Fibroblast of lung (primary cell): ENCODE measurements at regions not wholly inside any gene's neighbourhood (a gene's known extent, or its start where the extent isn't known, plus 50 kb on each side); places are given as distances from the start of the nearest gene placed in this dataset.

Experiments used
- EZH2 ChIP-seq: IDR thresholded peaks from 2 replicates; pipeline ENCODE4 v1.5.1; 2012; ENCODE audit warnings: low read length, control low read depth, mild to moderate bottlenecking; ENCODE audit errors: missing control alignments
- TF ChIP-seq, protein P1 (sequence below), 2 donors: IDR thresholded peaks in 1 of 2; conservative IDR thresholded peaks in 1 of 2; 1 replicate in 1 of 2; 2 replicates in 1 of 2; pipeline ENCODE4 v1.5.1; 2011 to 2012; ENCODE audit warnings: low read length in 2 of 2, control low read depth in 1 of 2, inconsistent platforms in 1 of 2, low read depth in 1 of 2, mild to moderate bottlenecking in 1 of 2

DNA sequence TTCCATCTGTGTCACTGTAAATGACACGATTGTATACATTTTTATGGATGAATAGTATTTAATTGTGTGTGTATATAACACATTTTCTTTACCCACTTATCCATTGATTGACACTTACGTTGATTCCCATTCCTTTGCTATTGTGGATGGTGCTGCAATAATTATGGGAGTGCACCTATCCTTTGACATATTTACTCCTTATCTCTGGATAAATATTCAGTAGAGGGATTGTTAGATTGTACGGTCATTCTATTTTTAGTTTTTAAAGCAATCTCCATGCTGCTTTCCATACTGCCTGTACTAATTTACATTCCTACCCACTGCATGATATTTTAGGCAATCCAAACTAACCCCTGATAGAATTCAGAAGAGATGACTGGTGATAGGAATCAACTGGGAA, 980.1 kb downstream of the FSTL5 start:
- TF ChIP-seq, protein P1, sequence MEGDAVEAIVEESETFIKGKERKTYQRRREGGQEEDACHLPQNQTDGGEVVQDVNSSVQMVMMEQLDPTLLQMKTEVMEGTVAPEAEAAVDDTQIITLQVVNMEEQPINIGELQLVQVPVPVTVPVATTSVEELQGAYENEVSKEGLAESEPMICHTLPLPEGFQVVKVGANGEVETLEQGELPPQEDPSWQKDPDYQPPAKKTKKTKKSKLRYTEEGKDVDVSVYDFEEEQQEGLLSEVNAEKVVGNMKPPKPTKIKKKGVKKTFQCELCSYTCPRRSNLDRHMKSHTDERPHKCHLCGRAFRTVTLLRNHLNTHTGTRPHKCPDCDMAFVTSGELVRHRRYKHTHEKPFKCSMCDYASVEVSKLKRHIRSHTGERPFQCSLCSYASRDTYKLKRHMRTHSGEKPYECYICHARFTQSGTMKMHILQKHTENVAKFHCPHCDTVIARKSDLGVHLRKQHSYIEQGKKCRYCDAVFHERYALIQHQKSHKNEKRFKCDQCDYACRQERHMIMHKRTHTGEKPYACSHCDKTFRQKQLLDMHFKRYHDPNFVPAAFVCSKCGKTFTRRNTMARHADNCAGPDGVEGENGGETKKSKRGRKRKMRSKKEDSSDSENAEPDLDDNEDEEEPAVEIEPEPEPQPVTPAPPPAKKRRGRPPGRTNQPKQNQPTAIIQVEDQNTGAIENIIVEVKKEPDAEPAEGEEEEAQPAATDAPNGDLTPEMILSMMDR (conservative IDR thresholded peaks at IDR 0.05 in 1 of 2, IDR thresholded peaks at IDR 0.05 in 1 of 2; ENCODE audit: low read depth in 1 of 2, low read length in 2 of 2) = no peak
- no peak for TF ChIP-seq EZH2
